B cell (primary cell): ENCODE measurements at regions not wholly inside any gene's neighbourhood (a gene's known extent, or its start where the extent isn't known, plus 50 kb on each side); places are given as distances from the start of the nearest gene placed in this dataset.

ENCODE experiments used
- ATAC-seq: fragments of 200-7000 bp; cut with Tn5 transposase; one replicate; pipeline ENCODE4 v1.10.0; 2021; ENCODE audit warnings: low read depth, mild to moderate bottlenecking, moderate number of reproducible peaks, moderate library complexity
- CTCF ChIA-PET: fragments of 350-600 bp; sonication (Branson Sonifier 250); formaldehyde crosslinking; loops from one replicate; lab custom pipeline; 2021; ENCODE audit warnings: antibody characterized with exemption, inconsistent platforms; lab: Charles Lee
- POLR2A ChIA-PET: fragments of 350-600 bp; sonication (Branson Sonifier 250); formaldehyde crosslinking; loops from one replicate; lab custom pipeline; 2021; ENCODE audit warnings: antibody characterized with exemption; lab: Charles Lee
- DNase-seq: peaks from one replicate; pipeline ENCODE4 v3.0.0; 2013
- H2AFZ ChIP-seq: 2 replicates; pipeline ENCODE4 v1.6.1; 2012; ENCODE audit warnings: mild to moderate bottlenecking, low read depth, low read length; ENCODE audit not compliant: insufficient read depth, poor library complexity, severe bottlenecking
- H3K27ac ChIP-seq, 2 donors: 1 replicate in 1 of 2; 2 replicates in 1 of 2; pipeline ENCODE4 v1.5.1; 2012 to 2013; ENCODE audit warnings: low read length in 2 of 2, mild to moderate bottlenecking in 2 of 2, moderate library complexity in 1 of 2
- H3K27me3 ChIP-seq, 4 experiments: fragments of 200-600 bp in 1 of 4; sonication (generic) in 1 of 4; replicated peaks in 1 of 4; 1 replicate in 2 of 4; 2 replicates in 2 of 4; pipeline versions ENCODE4 v1.6.1 to v1.7.0; 2013 to 2016; ENCODE audit warnings: low read length in 3 of 4, mild to moderate bottlenecking in 2 of 4, mixed read lengths in 1 of 4, moderate library complexity in 1 of 4; ENCODE audit not compliant: insufficient read depth in 4 of 4, control insufficient read depth in 3 of 4; ENCODE audit errors: control extremely low read depth in 1 of 4
- H3K36me3 ChIP-seq, 2 experiments: replicated peaks in 1 of 2; 1 replicate in 1 of 2; 2 replicates in 1 of 2; pipeline versions ENCODE4 v1.6.1 to v1.7.1; 2013; ENCODE audit warnings: low read length in 1 of 2; ENCODE audit not compliant: insufficient read depth in 2 of 2, control insufficient read depth in 1 of 2; ENCODE audit errors: control extremely low read depth in 1 of 2, extremely low read depth in 1 of 2
- H3K4me1 ChIP-seq, 2 donors: fragments of 200-600 bp in 1 of 2; sonication (generic) in 1 of 2; 1 replicate in 1 of 2; 2 replicates in 1 of 2; pipeline versions ENCODE4 v1.5.1 to v1.6.1; 2013 to 2017; ENCODE audit warnings: low read length in 2 of 2; ENCODE audit not compliant: control insufficient read depth in 2 of 2, insufficient read depth in 2 of 2
- H3K4me2 ChIP-seq: replicated peaks from 2 replicates; pipeline ENCODE3; 2012; ENCODE audit warnings: mild to moderate bottlenecking, low read depth, low read length; ENCODE audit not compliant: poor library complexity, severe bottlenecking
- H3K4me3 ChIP-seq, 5 experiments: fragments of 200-600 bp in 1 of 5; sonication (generic) in 1 of 5; 1 replicate in 3 of 5; 2 replicates in 2 of 5; pipeline versions ENCODE4 v1.5.1 to v1.7.0; 2011 to 2016; ENCODE audit warnings: low read length in 4 of 5, mild to moderate bottlenecking in 4 of 5, low read depth in 2 of 5, control low read depth in 1 of 5, moderate library complexity in 1 of 5; ENCODE audit not compliant: insufficient read depth in 1 of 5; ENCODE audit errors: control extremely low read depth in 1 of 5, extremely low read depth in 1 of 5
- H3K79me2 ChIP-seq: fragments of 200-600 bp; sonication (generic); one replicate; pipeline ENCODE4 v1.6.0; 2016; ENCODE audit warnings: low read length; ENCODE audit not compliant: control insufficient read depth, insufficient read depth
- H3K9ac ChIP-seq: fragments of 200-600 bp; sonication (generic); 2 replicates; pipeline ENCODE4 v1.6.1; 2017; ENCODE audit warnings: mild to moderate bottlenecking, low read length, moderate library complexity
- H3K9me3 ChIP-seq, 3 donors: one replicate each; pipeline versions ENCODE4 v1.6.1 to v1.7.1; 2013; ENCODE audit warnings: low read length in 2 of 3; ENCODE audit not compliant: control insufficient read depth in 2 of 3, insufficient read depth in 1 of 3; ENCODE audit errors: control extremely low read depth in 1 of 3
- H4K20me1 ChIP-seq: 2 replicates; pipeline ENCODE4 v1.6.0; 2012; ENCODE audit warnings: mild to moderate bottlenecking, low read length; ENCODE audit not compliant: insufficient read depth, control insufficient read depth, poor library complexity, severe bottlenecking
- H3K27ac Mint-ChIP-seq: one replicate; pipeline ENCODE4 v1.8.0; 2021; ENCODE audit warnings: mixed read lengths
- H3K27me3 Mint-ChIP-seq: one replicate; pipeline ENCODE4 v1.8.0; 2021; ENCODE audit warnings: mixed read lengths
- H3K4me1 Mint-ChIP-seq: one replicate; pipeline ENCODE4 v1.8.0; 2021; ENCODE audit warnings: mixed read lengths
- H3K4me3 Mint-ChIP-seq: one replicate; pipeline ENCODE4 v1.8.0; 2021; ENCODE audit warnings: mixed read lengths
- H3K9me3 Mint-ChIP-seq: one replicate; pipeline ENCODE4 v1.8.0; 2022; ENCODE audit warnings: mixed read lengths; ENCODE audit not compliant: insufficient read depth
- CTCF ChIP-seq: fragments of 200-600 bp; IDR thresholded peaks from one replicate; pipeline ENCODE4 v1.8.0; 2022; ENCODE audit warnings: antibody characterized with exemption, mild to moderate bottlenecking
- EZH2 ChIP-seq: IDR thresholded peaks from 2 replicates; pipeline ENCODE4 v1.6.1; 2012; ENCODE audit warnings: borderline replicate concordance, low read depth, mild to moderate bottlenecking, moderate library complexity, low read length; ENCODE audit not compliant: insufficient read depth, poor library complexity, severe bottlenecking
- WGBS: methylation state at CpG from one replicate; pipeline ENCODE4 v1.1.5; 2013; ENCODE audit warnings: missing lambda C conversion rate; ENCODE audit not compliant: insufficient coverage; 5-methylcytosine and 5-hydroxymethylcytosine counted together
- intact Hi-C: fragments of 100-400 bp; cut with micrococcal nuclease; formaldehyde crosslinking; loops from one replicate; pipeline ENCODE4 v1.10.0; 2022

GRCh38 chr17:5665164-5665563 is 80.9 kb upstream of the NLRP1 start:
- H3K27me3 ChIP-seq = peaks cover 0 to 5% (median 2%) of the 10 kb centered on the region in 4 experiments
- H3K4me3 Mint-ChIP-seq = no peak overlapping the region
- no peak overlapping the region for H3K27ac ChIP-seq
- H4K20me1 ChIP-seq = no peaks in the 10 kb centered on the region
- no peaks in the 10 kb centered on the region for H3K4me1 Mint-ChIP-seq
- H3K79me2 ChIP-seq = no peaks in the 10 kb centered on the region
- ChIA-PET CTCF (no interaction called here), POLR2A (no interaction called here)
- no peak overlapping the region for H3K27ac Mint-ChIP-seq
- H3K4me3 ChIP-seq = no peak overlapping the region
- DNase-seq (no peak), ATAC-seq (no peak)
- no peak for TF ChIP-seq CTCF
- no peak for TF ChIP-seq EZH2
- H3K9me3 ChIP-seq = no peaks in the 10 kb centered on the region
- no peak overlapping the region for H3K4me2 ChIP-seq
- no peaks in the 10 kb centered on the region for H3K36me3 ChIP-seq
- H3K9me3 Mint-ChIP-seq = no peaks in the 10 kb centered on the region
- H3K4me1 ChIP-seq = no peaks in the 10 kb centered on the region
- peaks cover 21% of the 10 kb centered on the region for H3K27me3 Mint-ChIP-seq
- intact Hi-C loops = no loop called here
- 82% methylated on average over 12 of the region's 12 CpGs for WGBS
- no peak overlapping the region for H2AFZ ChIP-seq
- H3K9ac ChIP-seq = no peak overlapping the region

DNA sequence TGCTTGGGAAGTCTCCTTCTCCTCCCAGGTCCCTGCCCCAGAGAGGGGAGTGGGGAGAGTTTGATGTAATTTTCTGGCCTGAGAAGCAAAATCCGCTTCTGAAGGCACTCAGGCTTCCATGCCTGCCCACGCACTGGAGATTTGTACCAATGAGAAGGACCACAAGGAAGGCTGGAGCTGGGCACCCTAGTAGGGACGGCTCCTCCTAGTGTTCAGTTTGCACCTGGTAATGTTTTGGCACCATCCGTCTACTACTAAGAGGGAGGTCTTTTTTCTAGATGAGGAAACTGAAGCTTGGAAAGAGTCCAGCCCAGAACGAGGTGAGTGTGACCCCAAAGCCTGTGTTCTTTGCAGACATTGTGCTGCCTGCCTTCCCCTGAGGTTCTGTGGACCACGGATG is 83.6 kb upstream of the NLRP1 start:
- ChIA-PET POLR2A (no interaction called here), CTCF (no interaction called here)
- H3K9me3 ChIP-seq = no peaks in the 10 kb centered on the region
- no peak overlapping the region for H3K4me3 Mint-ChIP-seq
- 47% methylated on average over 6 of the region's 6 CpGs for WGBS
- H4K20me1 ChIP-seq = no peaks in the 10 kb centered on the region
- H3K27ac Mint-ChIP-seq = no peak overlapping the region
- peaks cover 0 to 8% (median 3%) of the 10 kb centered on the region in 4 experiments for H3K27me3 ChIP-seq
- H3K27me3 Mint-ChIP-seq = peaks cover 21% of the 10 kb centered on the region
- H3K4me3 ChIP-seq = no peak overlapping the region
- H3K27ac ChIP-seq = no peak overlapping the region
- ATAC-seq = no peak
- no peaks in the 10 kb centered on the region for H3K4me1 ChIP-seq
- intact Hi-C loops = no loop called here
- no peaks in the 10 kb centered on the region for H3K4me1 Mint-ChIP-seq
- no peaks in the 10 kb centered on the region for H3K9me3 Mint-ChIP-seq
- no peaks in the 10 kb centered on the region for H3K36me3 ChIP-seq
- H2AFZ ChIP-seq = no peak overlapping the region
- H3K4me2 ChIP-seq = no peak overlapping the region
- H3K9ac ChIP-seq = no peak overlapping the region
- H3K79me2 ChIP-seq = no peaks in the 10 kb centered on the region
- no peak for DNase-seq
- TF ChIP-seq CTCF = no peak
- TF ChIP-seq EZH2 = no peak
